Endothelial cell (in vitro differentiated cells): ENCODE measurements at regions not wholly inside any gene's neighbourhood (a gene's known extent, or its start where the extent isn't known, plus 50 kb on each side); places are given as distances from the start of the nearest gene placed in this dataset.

ENCODE experiments used
- DNase-seq: peaks from one replicate; pipeline ENCODE4 v3.0.0; 2021; ENCODE audit warnings: low spot score
- H3K27ac Mint-ChIP-seq: one replicate; pipeline ENCODE4 v1.8.0; 2021; ENCODE audit warnings: mixed read lengths, inconsistent platforms; ENCODE audit not compliant: unreplicated experiment
- H3K27me3 Mint-ChIP-seq: one replicate; pipeline ENCODE4 v1.8.0; 2021; ENCODE audit warnings: mild to moderate bottlenecking, moderate library complexity, mixed read lengths, inconsistent platforms; ENCODE audit not compliant: unreplicated experiment
- H3K36me3 Mint-ChIP-seq: one replicate; pipeline ENCODE4 v1.8.0; 2021; ENCODE audit warnings: mild to moderate bottlenecking, low read depth, mixed read lengths, inconsistent platforms; ENCODE audit not compliant: unreplicated experiment
- H3K4me1 Mint-ChIP-seq: one replicate; pipeline ENCODE4 v1.8.0; 2021; ENCODE audit warnings: mild to moderate bottlenecking, mixed read lengths, inconsistent platforms; ENCODE audit not compliant: unreplicated experiment
- H3K4me3 Mint-ChIP-seq: one replicate; pipeline ENCODE4 v1.8.0; 2021; ENCODE audit warnings: mild to moderate bottlenecking, mixed read lengths, inconsistent platforms; ENCODE audit not compliant: unreplicated experiment
- H3K9me3 Mint-ChIP-seq: one replicate; pipeline ENCODE4 v1.8.0; 2021; ENCODE audit warnings: mixed read lengths, inconsistent platforms; ENCODE audit not compliant: unreplicated experiment
- CTCF ChIP-seq: fragments of 200-600 bp; sonication (generic); IDR thresholded peaks from one replicate; pipeline ENCODE4 v1.5.0; 2021; ENCODE audit warnings: antibody characterized with exemption; ENCODE audit not compliant: unreplicated experiment

- DNase-seq, result no peak
- Mint-ChIP-seq H3K36me3 (no peaks in the 10 kb centered on the region), H3K9me3 (no peaks in the 10 kb centered on the region), H3K4me1 (no peaks in the 10 kb centered on the region), H3K4me3 (no peak overlapping the region), H3K27ac (no peak overlapping the region), H3K27me3 (no peaks in the 10 kb centered on the region)
- TF ChIP-seq CTCF, result no peak
These were observed 482.2 kb upstream of the CELF4 start for GRCh38 chr18:38047820-38048219.

- no peaks in the 10 kb centered on the region for H3K27me3 Mint-ChIP-seq
- no peak overlapping the region for H3K27ac Mint-ChIP-seq
- H3K9me3 Mint-ChIP-seq, result no peaks in the 10 kb centered on the region
- no peak for DNase-seq
- TF ChIP-seq CTCF, result no peak
- H3K36me3 Mint-ChIP-seq, result no peaks in the 10 kb centered on the region
- no peak overlapping the region for H3K4me3 Mint-ChIP-seq
- no peaks in the 10 kb centered on the region for H3K4me1 Mint-ChIP-seq
These were observed 481.1 kb upstream of the CELF4 start for GRCh38 chr18:38046651-38047050.

- Mint-ChIP-seq H3K27me3 (no peaks in the 10 kb centered on the region), H3K27ac (no peak overlapping the region), H3K9me3 (no peaks in the 10 kb centered on the region), H3K36me3 (no peaks in the 10 kb centered on the region), H3K4me1 (no peaks in the 10 kb centered on the region), H3K4me3 (no peak overlapping the region)
- TF ChIP-seq CTCF, result no peak
- no peak for DNase-seq
These were observed 480.2 kb upstream of the CELF4 start for GRCh38 chr18:38045845-38046244.

GRCh38 chr18:38042211-38042890 lies 476.8 kb upstream of the CELF4 start:
- Mint-ChIP-seq H3K4me1 (peaks cover 3% of the 10 kb centered on the region), H3K9me3 (no peaks in the 10 kb centered on the region), H3K27me3 (no peaks in the 10 kb centered on the region), H3K27ac (no peak overlapping the region), H3K4me3 (no peak overlapping the region), H3K36me3 (no peaks in the 10 kb centered on the region)
- no peak for TF ChIP-seq CTCF
- no peak for DNase-seq

GRCh38 chr18:38038242-38038641 lies 472.6 kb upstream of the CELF4 start:
- Mint-ChIP-seq H3K4me3 (no peak overlapping the region), H3K27me3 (no peaks in the 10 kb centered on the region), H3K27ac (no peak overlapping the region), H3K36me3 (no peaks in the 10 kb centered on the region), H3K9me3 (no peaks in the 10 kb centered on the region), H3K4me1 (peaks cover 3% of the 10 kb centered on the region)
- no peak for TF ChIP-seq CTCF
- DNase-seq, result no peak
